ENCODE measurements at regions not wholly inside any gene's neighbourhood (a gene's known extent, or its start where the extent isn't known, plus 50 kb on each side); places are given as distances from the start of the nearest gene placed in this dataset.

DNA sequence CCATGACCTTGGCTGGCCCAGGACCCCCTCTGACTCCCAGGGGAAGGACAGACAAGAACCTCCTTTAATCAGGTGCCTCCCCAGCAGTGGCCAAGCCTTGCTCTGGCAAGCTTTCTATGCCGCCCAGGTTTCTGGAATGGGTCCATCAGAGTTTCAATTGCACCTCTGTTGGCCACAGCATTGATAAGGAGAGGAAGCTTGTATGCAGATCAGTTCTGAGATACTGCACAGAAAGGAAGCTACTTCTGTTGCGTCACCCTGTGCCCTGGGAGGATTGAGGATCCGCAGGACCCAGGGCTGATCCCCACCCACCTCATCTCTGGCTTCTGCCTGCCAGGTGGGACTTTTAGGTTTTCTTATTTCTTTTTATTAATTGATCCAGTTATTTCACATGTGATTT, 167.2 kb downstream of the TFAP2C start:
- H3K27me3 ChIP-seq (ENCODE audit: insufficient read depth, low read length): no peaks in the 10 kb centered on the region
- H3K4me1 ChIP-seq (ENCODE audit: insufficient read depth, low read length): no peaks in the 10 kb centered on the region
- no peaks in the 10 kb centered on the region for H3K9me3 ChIP-seq (ENCODE audit: low read depth, low read length)
- no peak overlapping the region for H3K4me3 ChIP-seq (ENCODE audit: low read length)

DNA sequence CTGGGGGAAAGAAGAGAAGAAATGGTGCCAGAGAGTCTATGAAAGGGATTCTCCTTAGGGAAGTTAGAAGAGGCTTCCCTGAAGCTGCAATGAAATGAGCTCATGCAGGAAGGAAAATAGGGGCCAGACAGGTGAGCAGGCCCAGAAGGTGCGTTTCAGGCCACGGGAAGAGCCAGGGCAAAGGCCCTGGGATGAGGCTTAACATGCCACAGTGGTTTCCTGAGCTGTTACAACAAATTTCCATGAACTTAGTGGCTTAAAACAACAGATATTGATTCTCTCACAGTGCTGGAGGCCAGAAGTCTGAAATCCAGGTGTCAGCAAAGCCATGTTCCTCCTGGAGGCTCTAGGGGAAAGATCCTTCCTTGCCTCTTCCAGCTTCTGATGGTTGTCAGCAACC, 167.9 kb downstream of the TFAP2C start:
- Histone ChIP-seq H3K9me3 (ENCODE audit: low read depth, low read length) (no peaks in the 10 kb centered on the region), H3K4me1 (ENCODE audit: insufficient read depth, low read length) (no peaks in the 10 kb centered on the region), H3K27me3 (ENCODE audit: insufficient read depth, low read length) (no peaks in the 10 kb centered on the region), H3K4me3 (ENCODE audit: low read length) (no peak overlapping the region)

DNA sequence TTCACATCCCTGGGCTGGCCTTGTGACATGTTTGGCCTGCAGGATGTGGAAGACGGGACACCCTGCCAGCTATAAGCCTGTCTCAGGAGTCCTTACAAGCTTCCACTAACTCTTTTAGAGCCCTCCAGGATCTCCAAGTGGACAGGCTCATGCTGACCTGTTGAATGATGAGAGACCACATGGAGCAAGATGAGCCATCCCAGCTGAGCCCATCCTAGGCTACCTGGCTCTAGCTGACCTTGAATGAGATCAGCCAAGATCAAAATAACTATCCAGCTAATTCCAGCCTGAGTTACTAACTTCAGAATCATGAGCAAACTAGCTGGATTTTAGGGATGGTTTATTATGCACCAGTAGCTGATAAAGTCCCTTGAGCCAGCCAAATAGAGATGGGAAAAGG, 169.5 kb downstream of the TFAP2C start:
- Histone ChIP-seq H3K4me3 (ENCODE audit: low read length) (no peak overlapping the region), H3K4me1 (ENCODE audit: insufficient read depth, low read length) (no peaks in the 10 kb centered on the region), H3K27me3 (ENCODE audit: insufficient read depth, low read length) (no peaks in the 10 kb centered on the region), H3K9me3 (ENCODE audit: low read depth, low read length) (no peaks in the 10 kb centered on the region)

DNA sequence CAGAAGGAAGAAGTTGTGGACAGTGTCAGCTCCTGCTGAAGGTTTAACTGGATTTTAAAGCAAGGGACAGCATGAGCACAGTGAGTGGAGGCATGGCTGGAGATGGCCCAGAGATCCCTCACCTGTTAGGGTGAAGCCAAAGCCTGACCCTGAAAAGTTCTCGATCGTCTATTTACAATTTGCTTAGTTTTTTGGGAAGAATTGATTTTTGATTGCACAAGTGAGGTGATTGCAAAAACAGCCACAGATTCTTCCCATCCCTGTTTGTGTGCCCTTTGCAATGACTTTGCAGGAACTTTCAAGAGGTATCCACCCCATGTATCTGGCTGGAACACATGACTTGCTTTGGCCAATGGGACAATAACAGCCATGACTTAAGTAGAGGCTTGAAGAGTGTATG, 170.1 kb downstream of the TFAP2C start:
- H3K4me3 ChIP-seq (ENCODE audit: low read length): no peak overlapping the region
- no peaks in the 10 kb centered on the region for H3K4me1 ChIP-seq (ENCODE audit: insufficient read depth, low read length)
- H3K27me3 ChIP-seq (ENCODE audit: insufficient read depth, low read length): no peaks in the 10 kb centered on the region
- no peaks in the 10 kb centered on the region for H3K9me3 ChIP-seq (ENCODE audit: low read depth, low read length)

DNA sequence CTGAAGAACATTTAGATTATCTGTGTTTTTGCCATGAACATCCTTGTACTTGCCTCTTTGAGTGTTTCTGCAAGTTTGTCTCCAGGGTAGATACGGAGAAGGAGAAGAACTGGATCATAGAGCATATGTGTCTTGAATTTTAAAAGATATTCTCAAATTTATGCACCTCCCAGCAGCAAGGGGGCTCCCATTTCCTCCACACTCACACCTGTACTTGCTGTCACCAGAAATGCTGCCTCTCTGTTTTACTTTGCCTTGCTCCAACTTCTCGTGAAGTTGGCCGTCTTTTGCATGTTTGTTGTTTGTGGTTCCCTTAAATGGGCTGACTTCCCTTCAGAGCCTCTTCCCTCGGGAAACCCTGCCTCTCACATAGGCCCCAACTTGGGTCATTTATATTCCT, 171.0 kb downstream of the TFAP2C start:
- no peaks in the 10 kb centered on the region for H3K27me3 ChIP-seq (ENCODE audit: insufficient read depth, low read length)
- no peak overlapping the region for H3K4me3 ChIP-seq (ENCODE audit: low read length)
- no peaks in the 10 kb centered on the region for H3K4me1 ChIP-seq (ENCODE audit: insufficient read depth, low read length)
- H3K9me3 ChIP-seq (ENCODE audit: low read depth, low read length): no peaks in the 10 kb centered on the region

DNA sequence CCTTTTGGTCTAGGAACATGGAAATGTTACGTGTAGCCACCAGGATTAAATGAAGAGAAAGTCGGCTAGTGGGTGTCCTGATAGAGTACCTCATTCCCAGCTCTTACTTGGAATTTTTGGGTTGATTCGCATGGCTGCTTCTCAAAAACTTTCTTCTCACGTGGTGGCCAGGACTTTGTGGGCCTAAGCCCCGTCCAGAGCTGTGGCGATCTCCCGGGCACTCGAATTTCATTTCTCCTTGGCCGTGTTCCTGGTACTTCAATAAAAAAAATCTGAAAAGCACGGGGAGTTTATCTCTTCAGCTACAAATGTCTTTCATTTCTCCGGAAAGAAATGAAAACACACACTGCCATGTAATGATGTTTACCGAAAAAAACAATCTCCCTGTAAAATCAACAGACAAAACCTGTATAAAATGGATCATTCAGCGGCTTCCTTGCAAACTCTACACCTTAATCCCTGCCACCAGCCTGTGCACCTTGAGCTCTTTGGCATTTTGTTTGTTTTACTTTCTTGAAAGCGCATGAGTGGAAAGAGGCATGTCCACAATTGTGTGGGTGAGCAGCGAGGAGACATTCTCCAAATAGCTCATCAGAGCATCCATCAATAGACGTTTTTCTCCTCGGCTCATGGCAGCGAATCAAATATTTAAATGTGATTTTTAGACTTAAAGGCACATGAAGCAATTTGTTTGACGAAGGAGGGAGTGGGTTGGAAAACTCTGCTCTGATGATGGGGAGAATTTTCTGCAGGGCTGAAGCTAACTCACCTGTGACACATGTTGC, 173.1 kb downstream of the TFAP2C start:
- H3K4me3 ChIP-seq (ENCODE audit: low read length): no peak overlapping the region
- no peaks in the 10 kb centered on the region for H3K27me3 ChIP-seq (ENCODE audit: insufficient read depth, low read length)
- H3K9me3 ChIP-seq (ENCODE audit: low read depth, low read length): no peaks in the 10 kb centered on the region
- H3K4me1 ChIP-seq (ENCODE audit: insufficient read depth, low read length): no peaks in the 10 kb centered on the region

DNA sequence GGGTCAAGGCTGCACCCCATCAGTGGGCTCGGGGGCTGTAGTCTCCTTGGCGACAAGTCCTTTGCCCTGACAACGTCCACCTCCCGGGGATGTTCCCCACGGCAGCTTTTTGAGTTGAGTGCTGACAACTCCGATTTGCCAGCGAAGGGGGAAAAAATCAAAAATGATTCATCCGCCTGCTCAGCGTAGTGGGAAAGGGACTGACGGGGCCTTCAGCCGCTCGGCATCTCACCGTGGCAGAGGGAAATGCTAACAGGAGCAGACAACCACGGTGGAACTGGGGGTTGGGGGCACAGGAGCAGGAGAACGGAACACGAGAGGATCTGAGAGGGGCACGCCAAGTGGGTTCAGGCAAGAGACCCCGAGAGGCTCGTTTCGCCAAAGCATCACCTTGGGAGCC, 173.7 kb downstream of the TFAP2C start:
- Histone ChIP-seq H3K27me3 (ENCODE audit: insufficient read depth, low read length) (no peaks in the 10 kb centered on the region), H3K4me3 (ENCODE audit: low read length) (no peak overlapping the region), H3K4me1 (ENCODE audit: insufficient read depth, low read length) (no peaks in the 10 kb centered on the region), H3K9me3 (ENCODE audit: low read depth, low read length) (no peaks in the 10 kb centered on the region)

DNA sequence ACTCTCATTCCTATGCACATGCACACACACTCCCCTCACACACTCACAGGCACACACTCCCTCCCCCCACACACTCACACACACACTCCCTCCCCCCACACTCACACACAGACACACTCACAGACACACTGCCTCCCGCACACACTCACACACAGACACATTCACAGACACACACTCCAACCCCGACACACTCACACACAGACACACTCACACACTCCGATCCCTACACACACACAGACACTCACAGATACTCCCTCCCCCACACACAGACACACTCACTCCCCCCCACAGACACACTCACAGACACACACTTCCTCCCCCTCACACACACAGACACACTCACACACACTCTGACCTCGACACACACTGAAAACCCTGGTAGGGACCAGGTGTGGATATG, 176.2 kb downstream of the TFAP2C start:
- Histone ChIP-seq H3K27me3 (ENCODE audit: insufficient read depth, low read length) (no peaks in the 10 kb centered on the region), H3K4me1 (ENCODE audit: insufficient read depth, low read length) (no peaks in the 10 kb centered on the region), H3K4me3 (ENCODE audit: low read length) (no peak overlapping the region), H3K9me3 (ENCODE audit: low read depth, low read length) (no peaks in the 10 kb centered on the region)

DNA sequence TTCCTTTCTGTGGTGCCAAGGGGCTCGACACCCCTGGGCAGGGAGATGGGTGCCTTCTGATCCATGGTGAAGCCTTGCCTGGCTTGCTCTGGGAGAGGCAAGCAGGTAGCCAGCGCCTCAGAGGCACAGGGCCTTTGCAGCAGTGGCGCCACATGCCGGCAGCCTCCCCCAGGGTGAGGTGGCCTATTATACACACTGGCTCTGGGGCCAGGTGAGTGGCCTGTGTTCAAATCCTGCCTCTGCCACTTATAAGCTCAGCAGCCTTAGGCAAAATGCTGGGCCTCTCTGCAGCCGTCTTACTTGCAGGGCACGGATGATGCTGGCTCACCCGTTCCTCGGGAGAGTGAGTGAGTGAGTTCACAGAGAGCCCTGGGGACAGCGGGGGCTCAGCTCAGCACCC, 176.9 kb downstream of the TFAP2C start:
- Histone ChIP-seq H3K9me3 (ENCODE audit: low read depth, low read length) (no peaks in the 10 kb centered on the region), H3K4me3 (ENCODE audit: low read length) (no peak overlapping the region), H3K4me1 (ENCODE audit: insufficient read depth, low read length) (no peaks in the 10 kb centered on the region), H3K27me3 (ENCODE audit: insufficient read depth, low read length) (no peaks in the 10 kb centered on the region)

DNA sequence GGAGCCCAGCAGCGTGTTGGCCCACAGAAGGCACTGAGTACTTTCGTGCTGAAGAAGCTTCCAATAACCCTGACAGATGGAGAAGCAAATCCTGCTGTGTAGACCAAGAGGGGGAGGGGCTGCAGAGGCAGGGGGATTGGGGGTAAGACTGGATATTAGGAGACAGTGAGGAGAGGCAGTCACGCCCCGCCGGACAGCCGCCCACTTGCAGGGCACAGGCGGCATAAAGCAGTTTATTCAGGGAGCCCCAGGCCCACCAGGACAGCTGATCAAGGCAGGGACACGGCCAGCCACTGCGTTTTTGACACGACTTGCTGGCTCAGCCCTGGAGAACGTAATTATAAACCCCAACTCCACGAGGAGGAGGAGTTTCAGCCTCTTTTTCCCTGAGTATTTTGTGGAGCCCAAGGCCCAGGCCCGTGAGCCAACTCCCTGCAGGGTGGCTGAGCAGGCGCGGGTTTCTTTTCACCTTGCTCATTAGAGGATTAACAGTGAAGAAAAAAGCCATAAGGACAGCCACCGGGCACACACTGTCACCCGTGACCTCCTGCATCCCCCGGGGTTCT, 177.9 kb downstream of the TFAP2C start:
- no peak overlapping the region for H3K4me3 ChIP-seq (ENCODE audit: low read length)
- H3K27me3 ChIP-seq (ENCODE audit: insufficient read depth, low read length): no peaks in the 10 kb centered on the region
- no peaks in the 10 kb centered on the region for H3K4me1 ChIP-seq (ENCODE audit: insufficient read depth, low read length)
- H3K9me3 ChIP-seq (ENCODE audit: low read depth, low read length): no peaks in the 10 kb centered on the region

DNA sequence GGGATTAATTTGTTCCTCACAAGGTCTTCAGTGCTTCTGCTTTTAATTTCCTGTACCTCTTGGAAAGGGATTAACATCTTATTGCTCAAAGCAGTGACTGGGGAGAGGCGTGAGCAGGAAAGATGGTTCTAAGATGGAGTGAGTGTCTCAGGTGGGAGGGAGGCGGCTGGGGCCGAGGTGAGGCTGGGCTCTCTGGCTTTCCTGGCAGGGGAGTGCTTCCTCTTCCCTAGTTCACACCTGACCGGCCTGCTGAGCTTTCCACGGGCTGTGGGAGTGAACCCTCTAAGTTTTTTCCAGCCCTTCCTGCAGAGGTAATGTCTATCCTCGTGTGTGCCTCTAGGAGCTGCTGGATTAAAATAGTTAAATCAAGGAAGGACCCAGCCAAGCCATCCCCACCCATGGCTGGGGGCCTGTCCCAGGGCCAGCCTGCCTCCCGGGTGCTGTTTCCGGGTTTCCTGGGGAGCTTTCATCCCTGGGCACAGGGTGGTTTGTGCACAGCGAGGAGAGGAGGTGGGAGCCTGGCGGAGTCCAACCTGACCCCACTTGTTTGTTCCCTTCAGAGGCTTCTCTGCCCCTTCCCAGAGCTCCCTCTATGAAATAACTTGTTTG, 179.1 kb downstream of the TFAP2C start:
- H3K9me3 ChIP-seq (ENCODE audit: low read depth, low read length): no peaks in the 10 kb centered on the region
- no peak overlapping the region for H3K4me3 ChIP-seq (ENCODE audit: low read length)
- H3K27me3 ChIP-seq (ENCODE audit: insufficient read depth, low read length): no peaks in the 10 kb centered on the region

DNA sequence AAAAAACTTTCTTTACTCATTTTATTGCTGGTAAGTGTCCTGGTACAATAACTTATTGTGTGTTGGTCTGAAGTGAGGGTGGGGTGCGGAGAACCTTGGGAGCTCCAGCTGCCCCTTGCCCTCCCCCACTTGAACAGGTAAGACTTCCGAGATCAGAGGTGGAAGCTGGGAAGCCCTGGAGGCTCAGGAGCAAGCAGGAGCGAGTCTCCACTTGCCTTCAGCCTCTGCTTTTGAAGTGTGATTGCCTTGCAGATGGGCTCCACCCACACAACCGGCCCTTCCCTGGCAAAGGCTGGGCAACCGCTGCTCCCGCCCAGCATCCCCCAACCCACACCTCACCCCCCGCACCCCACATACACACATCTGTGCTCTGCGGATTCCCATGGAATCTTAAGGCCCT, 179.6 kb downstream of the TFAP2C start:
- Histone ChIP-seq H3K9me3 (ENCODE audit: low read depth, low read length) (no peaks in the 10 kb centered on the region), H3K27me3 (ENCODE audit: insufficient read depth, low read length) (no peaks in the 10 kb centered on the region), H3K4me3 (ENCODE audit: low read length) (no peak overlapping the region), H3K4me1 (ENCODE audit: insufficient read depth, low read length) (no peaks in the 10 kb centered on the region)

More for the DNA sequence above, 179.1 kb downstream of the TFAP2C start:
- no peaks in the 10 kb centered on the region for H3K4me1 ChIP-seq (ENCODE audit: insufficient read depth, low read length)

DNA sequence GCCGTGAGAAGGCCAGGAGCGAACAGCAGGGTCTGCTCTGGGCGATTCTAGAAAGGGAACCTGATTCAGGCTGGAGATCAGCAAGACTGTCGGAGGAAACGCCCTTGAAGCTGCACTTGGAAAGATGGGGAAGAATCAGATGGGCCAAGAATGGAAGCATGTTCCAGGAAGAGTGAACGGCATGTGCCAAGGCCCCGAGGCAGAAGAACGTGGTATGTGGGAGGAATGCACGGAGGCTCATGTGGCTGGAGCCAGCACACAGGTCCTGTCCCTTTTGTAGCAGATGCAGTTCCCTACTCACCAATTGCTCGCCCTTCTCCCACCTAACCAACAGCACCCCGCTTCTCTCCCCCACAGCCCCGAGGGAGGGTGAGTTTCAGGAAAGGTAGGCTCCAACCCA, 180.6 kb downstream of the TFAP2C start:
- Histone ChIP-seq H3K9me3 (ENCODE audit: low read depth, low read length) (no peaks in the 10 kb centered on the region), H3K27me3 (ENCODE audit: insufficient read depth, low read length) (no peaks in the 10 kb centered on the region), H3K4me1 (ENCODE audit: insufficient read depth, low read length) (no peaks in the 10 kb centered on the region), H3K4me3 (ENCODE audit: low read length) (no peak overlapping the region)

DNA sequence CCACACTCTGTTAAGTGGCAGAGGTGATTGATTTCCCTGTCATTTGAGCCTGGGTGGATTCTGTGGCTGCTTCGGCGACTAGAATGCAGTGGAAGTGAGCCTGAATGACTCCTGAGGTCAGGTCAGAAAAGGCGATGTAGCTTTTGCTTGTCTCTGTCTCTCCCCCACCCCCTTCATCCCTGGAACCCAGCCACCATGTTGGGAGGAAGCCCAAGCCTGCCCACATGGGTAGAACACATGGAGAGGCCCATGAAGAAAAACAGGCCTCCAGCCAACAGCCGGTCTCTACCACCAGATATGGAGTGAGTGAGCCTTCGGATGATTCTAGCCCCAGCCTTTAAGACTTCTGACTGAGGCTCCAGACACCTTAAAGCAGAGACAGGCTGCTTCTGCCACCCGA, 181.0 kb downstream of the TFAP2C start:
- Histone ChIP-seq H3K27me3 (ENCODE audit: insufficient read depth, low read length) (no peaks in the 10 kb centered on the region), H3K9me3 (ENCODE audit: low read depth, low read length) (no peaks in the 10 kb centered on the region), H3K4me3 (ENCODE audit: low read length) (no peak overlapping the region), H3K4me1 (ENCODE audit: insufficient read depth, low read length) (no peaks in the 10 kb centered on the region)

DNA sequence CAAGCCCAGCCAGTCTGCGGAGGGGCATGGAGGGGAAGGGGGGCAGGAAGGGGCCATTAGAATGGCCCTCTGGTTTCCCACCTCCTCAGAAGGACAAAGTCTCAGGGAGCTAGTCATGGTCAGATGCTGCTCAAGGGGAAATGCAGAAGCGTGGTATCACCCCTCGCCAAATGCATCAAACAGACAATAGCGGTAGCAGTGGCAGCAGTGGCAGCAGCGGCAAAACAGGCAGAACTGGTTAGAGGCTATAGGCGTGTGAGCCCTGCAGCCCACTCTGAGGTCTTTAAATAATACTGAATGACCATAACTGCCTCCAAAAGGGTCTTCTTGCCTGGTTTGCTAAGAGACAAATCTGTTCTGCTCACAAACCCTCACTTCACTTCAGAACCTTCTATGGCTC, 186.7 kb downstream of the TFAP2C start:
- no peaks in the 10 kb centered on the region for H3K4me1 ChIP-seq (ENCODE audit: insufficient read depth, low read length)
- H3K27me3 ChIP-seq (ENCODE audit: insufficient read depth, low read length): no peaks in the 10 kb centered on the region
- no peaks in the 10 kb centered on the region for H3K9me3 ChIP-seq (ENCODE audit: low read depth, low read length)
- no peak overlapping the region for H3K4me3 ChIP-seq (ENCODE audit: low read length)

DNA sequence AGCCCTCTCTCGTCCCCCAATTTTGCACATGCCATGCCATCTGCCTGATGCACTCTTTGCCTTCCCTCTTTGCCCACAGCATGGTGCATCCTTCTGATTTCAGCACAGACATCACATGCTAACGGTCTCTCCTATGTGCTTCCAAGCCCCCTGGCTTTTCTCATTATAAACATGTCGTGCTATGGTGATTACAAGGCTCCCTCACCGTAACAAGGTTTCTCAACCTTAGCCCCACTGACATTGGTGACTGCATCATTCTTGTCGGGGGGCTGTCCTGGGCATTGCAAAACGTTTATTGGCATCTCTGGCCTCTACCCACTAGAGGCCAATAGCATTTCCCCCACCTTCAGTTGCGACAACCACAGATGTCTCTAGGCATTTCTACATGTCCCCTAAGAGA, 187.2 kb downstream of the TFAP2C start:
- H3K9me3 ChIP-seq (ENCODE audit: low read depth, low read length): no peaks in the 10 kb centered on the region
- no peaks in the 10 kb centered on the region for H3K4me1 ChIP-seq (ENCODE audit: insufficient read depth, low read length)

More for the DNA sequence above, 187.2 kb downstream of the TFAP2C start:
- H3K4me3 ChIP-seq (ENCODE audit: low read length): no peak overlapping the region
- H3K27me3 ChIP-seq (ENCODE audit: insufficient read depth, low read length): no peaks in the 10 kb centered on the region

Measured in mononuclear cell (primary cell).